ENCODE measurements at regions not wholly inside any gene's neighbourhood (a gene's known extent, or its start where the extent isn't known, plus 50 kb on each side); places are given as distances from the start of the nearest gene placed in this dataset.

DNA sequence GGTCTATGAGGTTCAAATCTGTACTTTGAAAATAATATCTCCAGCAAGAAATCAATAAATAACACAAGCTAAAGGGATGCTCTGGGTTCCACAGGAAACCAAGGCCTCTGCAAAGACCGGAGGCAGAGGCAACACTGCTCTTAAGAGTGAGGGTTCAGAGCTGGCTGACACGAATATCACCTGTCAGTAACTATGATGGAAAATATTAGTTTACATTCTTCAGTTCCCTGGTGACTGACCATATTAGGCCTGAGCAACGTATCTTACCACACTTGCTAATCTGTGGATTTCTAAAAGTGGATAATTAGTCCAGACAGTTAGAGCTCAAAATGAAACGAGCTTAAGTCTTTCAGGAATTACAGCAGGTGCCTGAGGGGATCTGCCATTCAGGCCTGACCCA is 459.3 kb downstream of the HS3ST3B1 start:
- TF ChIP-seq, protein P1, sequence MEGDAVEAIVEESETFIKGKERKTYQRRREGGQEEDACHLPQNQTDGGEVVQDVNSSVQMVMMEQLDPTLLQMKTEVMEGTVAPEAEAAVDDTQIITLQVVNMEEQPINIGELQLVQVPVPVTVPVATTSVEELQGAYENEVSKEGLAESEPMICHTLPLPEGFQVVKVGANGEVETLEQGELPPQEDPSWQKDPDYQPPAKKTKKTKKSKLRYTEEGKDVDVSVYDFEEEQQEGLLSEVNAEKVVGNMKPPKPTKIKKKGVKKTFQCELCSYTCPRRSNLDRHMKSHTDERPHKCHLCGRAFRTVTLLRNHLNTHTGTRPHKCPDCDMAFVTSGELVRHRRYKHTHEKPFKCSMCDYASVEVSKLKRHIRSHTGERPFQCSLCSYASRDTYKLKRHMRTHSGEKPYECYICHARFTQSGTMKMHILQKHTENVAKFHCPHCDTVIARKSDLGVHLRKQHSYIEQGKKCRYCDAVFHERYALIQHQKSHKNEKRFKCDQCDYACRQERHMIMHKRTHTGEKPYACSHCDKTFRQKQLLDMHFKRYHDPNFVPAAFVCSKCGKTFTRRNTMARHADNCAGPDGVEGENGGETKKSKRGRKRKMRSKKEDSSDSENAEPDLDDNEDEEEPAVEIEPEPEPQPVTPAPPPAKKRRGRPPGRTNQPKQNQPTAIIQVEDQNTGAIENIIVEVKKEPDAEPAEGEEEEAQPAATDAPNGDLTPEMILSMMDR (IDR thresholded peaks at IDR 0.05; ENCODE audit: poor library complexity, severe bottlenecking) = no peak
- TF ChIP-seq EZH2 (IDR thresholded peaks at IDR 0.05; ENCODE audit: borderline replicate concordance, insufficient read depth, low read length, poor library complexity, severe bottlenecking) (no peak), EP300 (conservative IDR thresholded peaks at IDR 0.05; ENCODE audit: poor library complexity, severe bottlenecking) (no peak)

Data from neural cell (in vitro differentiated cells).